Fibroblast of lung (primary cell): ENCODE measurements at regions not wholly inside any gene's neighbourhood (a gene's known extent, or its start where the extent isn't known, plus 50 kb on each side); places are given as distances from the start of the nearest gene placed in this dataset.

Experiments
- DNase-seq, 2 donors: peaks; one replicate each; pipeline versions ENCODE4 v3.0.0 to v3.0.0-alpha.2; 2010; ENCODE audit warnings: low read depth in 2 of 2
- H2AFZ ChIP-seq: 2 replicates; pipeline ENCODE4 v1.5.1; 2012; ENCODE audit warnings: low read length, control low read depth, inconsistent platforms
- H3K27ac ChIP-seq: 2 replicates; pipeline ENCODE4 v1.5.1; 2011; ENCODE audit warnings: low read length, control low read depth; ENCODE audit not compliant: insufficient read depth
- H3K27me3 ChIP-seq: 2 replicates; pipeline ENCODE4 v1.5.1; 2011; ENCODE audit warnings: mild to moderate bottlenecking, low read length; ENCODE audit not compliant: control insufficient read depth, insufficient read depth
- H3K36me3 ChIP-seq: 2 replicates; pipeline ENCODE4 v1.5.1; 2011; ENCODE audit warnings: low read length; ENCODE audit not compliant: control insufficient read depth, insufficient read depth
- H3K4me1 ChIP-seq: 2 replicates; pipeline ENCODE4 v1.5.1; 2011; ENCODE audit warnings: low read length; ENCODE audit not compliant: control insufficient read depth, insufficient read depth; ENCODE audit errors: extremely low read depth
- H3K4me2 ChIP-seq: 2 replicates; pipeline ENCODE4 v1.5.1; 2011; ENCODE audit warnings: low read length, control low read depth; ENCODE audit not compliant: insufficient read depth; ENCODE audit errors: extremely low read depth
- H3K4me3 ChIP-seq, 4 experiments: fragments of 200-600 bp in 1 of 4; sonication (generic) in 1 of 4; replicated peaks in 1 of 4; 2 replicates each; pipeline ENCODE4 v1.5.1; 2011 to 2016; ENCODE audit warnings: low read length in 4 of 4, low read depth in 3 of 4, mild to moderate bottlenecking in 3 of 4, control low read depth in 2 of 4, inconsistent platforms in 1 of 4, mixed read lengths in 1 of 4; ENCODE audit not compliant: insufficient read depth in 1 of 4; ENCODE audit errors: control extremely low read depth in 1 of 4
- H3K79me2 ChIP-seq: 2 replicates; pipeline ENCODE4 v1.5.1; 2012; ENCODE audit warnings: mild to moderate bottlenecking, low read length, inconsistent platforms; ENCODE audit not compliant: control insufficient read depth, insufficient read depth
- H3K9ac ChIP-seq: 2 replicates; pipeline ENCODE4 v1.5.1; 2011; ENCODE audit warnings: mild to moderate bottlenecking, low read length, control low read depth; ENCODE audit not compliant: insufficient read depth
- H3K9me3 ChIP-seq: 2 replicates; pipeline ENCODE4 v1.5.1; 2012; ENCODE audit warnings: low read depth, low read length; ENCODE audit not compliant: control insufficient read depth, insufficient read depth
- H4K20me1 ChIP-seq: 2 replicates; pipeline ENCODE4 v1.5.1; 2011; ENCODE audit warnings: low read length; ENCODE audit not compliant: control insufficient read depth, insufficient read depth; ENCODE audit errors: extremely low read depth
- CTCF ChIP-seq, 2 donors: IDR thresholded peaks in 1 of 2; conservative IDR thresholded peaks in 1 of 2; 1 replicate in 1 of 2; 2 replicates in 1 of 2; pipeline ENCODE4 v1.5.1; 2011 to 2012; ENCODE audit warnings: low read length in 2 of 2, control low read depth in 1 of 2, inconsistent platforms in 1 of 2, low read depth in 1 of 2, mild to moderate bottlenecking in 1 of 2
- EZH2 ChIP-seq: IDR thresholded peaks from 2 replicates; pipeline ENCODE4 v1.5.1; 2012; ENCODE audit warnings: low read length, control low read depth, mild to moderate bottlenecking; ENCODE audit errors: missing control alignments

GRCh38 chr14:26143057-26143456 is 454.8 kb downstream of the NOVA1 start:
- Histone ChIP-seq H3K4me2 (no peak overlapping the region), H3K27ac (no peak overlapping the region), H2AFZ (no peak overlapping the region), H3K36me3 (no peaks in the 10 kb centered on the region), H3K27me3 (no peaks in the 10 kb centered on the region), H3K4me3 (no peak overlapping the region), H3K9me3 (no peaks in the 10 kb centered on the region), H3K9ac (no peak overlapping the region), H3K79me2 (no peaks in the 10 kb centered on the region), H3K4me1 (no peaks in the 10 kb centered on the region), H4K20me1 (no peaks in the 10 kb centered on the region)
- no peak for DNase-seq
- TF ChIP-seq EZH2: no peak
- no peak for TF ChIP-seq CTCF (conservative IDR thresholded peaks at IDR 0.05 in 1 of 2, IDR thresholded peaks at IDR 0.05 in 1 of 2; ENCODE audit: low read depth in 1 of 2, low read length in 2 of 2)

GRCh38 chr14:26138764-26139445 is 458.9 kb downstream of the NOVA1 start:
- Histone ChIP-seq H3K4me1 (no peaks in the 10 kb centered on the region), H2AFZ (no peak overlapping the region), H3K27me3 (no peaks in the 10 kb centered on the region), H3K9me3 (no peaks in the 10 kb centered on the region), H4K20me1 (no peaks in the 10 kb centered on the region), H3K4me3 (no peak overlapping the region), H3K9ac (no peak overlapping the region), H3K79me2 (no peaks in the 10 kb centered on the region), H3K36me3 (no peaks in the 10 kb centered on the region), H3K4me2 (no peak overlapping the region), H3K27ac (no peak overlapping the region)
- DNase-seq: peak; percentile 8 to 20
- TF ChIP-seq EZH2 (no peak), CTCF (conservative IDR thresholded peaks at IDR 0.05 in 1 of 2, IDR thresholded peaks at IDR 0.05 in 1 of 2; ENCODE audit: low read depth in 1 of 2, low read length in 2 of 2) (no peak)

- H3K9me3 ChIP-seq: no peaks in the 10 kb centered on the region
- no peak overlapping the region for H3K4me3 ChIP-seq
- no peaks in the 10 kb centered on the region for H3K27me3 ChIP-seq
- no peaks in the 10 kb centered on the region for H4K20me1 ChIP-seq
- H2AFZ ChIP-seq: no peak overlapping the region
- H3K4me2 ChIP-seq: no peak overlapping the region
- H3K9ac ChIP-seq: no peak overlapping the region
- H3K79me2 ChIP-seq: no peaks in the 10 kb centered on the region
- no peak overlapping the region for H3K27ac ChIP-seq
- DNase-seq: no peak
- H3K4me1 ChIP-seq: no peaks in the 10 kb centered on the region
- no peak for TF ChIP-seq EZH2
- TF ChIP-seq CTCF (conservative IDR thresholded peaks at IDR 0.05 in 1 of 2, IDR thresholded peaks at IDR 0.05 in 1 of 2; ENCODE audit: low read depth in 1 of 2, low read length in 2 of 2): peak in 1 of 2 donors; percentile 10
- H3K36me3 ChIP-seq: no peaks in the 10 kb centered on the region
These were observed 460.7 kb downstream of the NOVA1 start for GRCh38 chr14:26137161-26137560.
